Stimulated activated CD8-positive, alpha-beta memory T cell treated with anti-CD3 and anti-CD28 coated beads, Interleukin-7, amount 100 ng/mL, for 48 hours (primary cell): ENCODE measurements at regions not wholly inside any gene's neighbourhood (a gene's known extent, or its start where the extent isn't known, plus 50 kb on each side); places are given as distances from the start of the nearest gene placed in this dataset.

Experiments
- DNase-seq, 2 donors: peaks; one replicate each; pipeline ENCODE4 v3.0.0-alpha.2; 2020; ENCODE audit warnings: low read depth in 1 of 2; ENCODE audit errors: extremely low read depth in 1 of 2

GRCh38 chr2:198315791-198316630, 511.6 kb downstream of the PLCL1 start:
- DNase-seq: no peak

- DNase-seq: no peak
These were observed 510.3 kb downstream of the PLCL1 start for GRCh38 chr2:198314559-198315153.

DNA sequence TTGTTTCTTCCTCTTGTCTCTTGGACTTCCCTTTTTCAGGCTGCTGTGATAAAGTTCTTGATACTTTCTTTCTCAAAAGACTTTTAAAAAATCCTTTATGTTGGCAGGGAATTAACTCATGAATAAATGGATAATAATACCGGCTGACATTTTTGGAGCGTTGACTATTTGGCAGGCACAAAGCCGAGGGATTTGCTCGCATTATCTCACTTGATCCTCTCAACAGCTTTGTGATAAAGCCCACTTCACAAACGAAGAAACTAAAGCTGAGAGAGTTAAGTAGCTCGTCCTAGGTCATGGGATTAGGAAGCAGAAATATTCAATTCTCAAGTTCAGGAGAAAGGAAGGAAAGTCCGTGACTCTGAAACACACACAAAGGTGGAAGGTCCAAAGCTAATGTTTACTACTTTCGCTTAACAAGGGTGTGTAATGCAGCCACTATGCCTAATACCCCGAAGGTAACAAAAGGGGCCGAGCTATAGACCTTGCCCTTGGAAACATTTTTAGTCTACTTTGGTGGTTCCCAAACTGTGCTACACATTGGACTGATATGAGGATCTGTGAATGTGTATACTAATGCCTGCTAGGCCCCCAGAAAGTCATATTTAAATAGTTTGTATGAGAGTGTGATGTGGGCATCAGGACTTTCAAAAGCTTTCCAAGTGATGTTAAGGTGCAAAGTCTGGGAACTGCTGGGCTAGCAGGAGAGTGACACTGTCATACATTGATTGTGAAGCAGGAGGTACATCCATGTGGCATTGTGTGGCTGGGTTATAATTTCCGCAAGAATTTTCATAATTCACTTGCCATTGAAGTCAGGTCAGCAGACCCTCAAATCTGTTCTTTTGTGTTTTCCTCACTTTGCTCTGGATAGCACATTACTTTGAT, 508.4 kb downstream of the PLCL1 start:
- DNase-seq: no peak

GRCh38 chr2:198311020-198311419, 506.6 kb downstream of the PLCL1 start:
- DNase-seq: no peak

- DNase-seq: peak in 1 of 2 donors; percentile 25
These were observed 505.4 kb downstream of the PLCL1 start for GRCh38 chr2:198309673-198310280.

- DNase-seq: no peak
These were observed 504.7 kb downstream of the PLCL1 start for GRCh38 chr2:198309081-198309480.

DNA sequence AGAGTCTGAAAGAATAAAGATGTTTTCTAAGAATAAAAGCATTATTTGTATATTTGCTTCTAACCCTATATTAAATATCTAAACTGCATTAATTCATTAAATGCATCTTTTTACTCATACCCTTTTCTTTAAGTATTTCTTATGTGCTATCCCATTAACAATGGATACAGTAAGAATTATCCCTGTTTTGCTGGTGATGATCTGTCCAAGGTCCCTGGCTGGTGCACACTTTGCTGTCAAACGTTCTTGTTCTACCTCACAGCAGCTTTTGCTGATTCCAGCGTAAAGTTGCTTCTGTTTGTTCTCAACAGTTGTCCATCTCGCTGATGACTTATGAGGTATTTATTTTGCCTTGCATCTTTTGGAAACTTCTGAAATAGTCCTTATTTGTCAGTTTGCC, 504.0 kb downstream of the PLCL1 start:
- DNase-seq: no peak

DNA sequence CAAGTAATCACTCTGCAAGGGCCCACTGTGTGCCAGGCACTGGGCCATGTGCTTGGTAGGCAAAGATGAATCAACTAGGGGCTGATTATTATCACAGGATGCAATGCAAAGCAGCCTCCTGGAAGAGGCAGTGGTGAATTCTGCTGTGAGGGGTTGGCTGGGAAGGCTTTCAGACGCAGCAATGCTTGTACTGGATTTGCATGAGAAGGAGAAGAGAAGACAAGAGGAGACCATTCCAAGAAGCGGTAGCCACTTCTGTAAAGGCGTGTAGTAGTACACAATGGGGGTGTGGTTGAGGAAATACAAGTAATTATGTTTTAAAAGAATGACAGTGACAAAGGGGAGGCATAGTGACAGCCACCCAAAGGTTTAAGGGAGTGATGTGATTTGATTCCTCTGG, 502.7 kb downstream of the PLCL1 start:
- no peak for DNase-seq

GRCh38 chr2:198304859-198305258, 500.5 kb downstream of the PLCL1 start:
- DNase-seq: no peak

- DNase-seq: no peak
These were observed 493.0 kb downstream of the PLCL1 start for GRCh38 chr2:198297350-198297749.

DNA sequence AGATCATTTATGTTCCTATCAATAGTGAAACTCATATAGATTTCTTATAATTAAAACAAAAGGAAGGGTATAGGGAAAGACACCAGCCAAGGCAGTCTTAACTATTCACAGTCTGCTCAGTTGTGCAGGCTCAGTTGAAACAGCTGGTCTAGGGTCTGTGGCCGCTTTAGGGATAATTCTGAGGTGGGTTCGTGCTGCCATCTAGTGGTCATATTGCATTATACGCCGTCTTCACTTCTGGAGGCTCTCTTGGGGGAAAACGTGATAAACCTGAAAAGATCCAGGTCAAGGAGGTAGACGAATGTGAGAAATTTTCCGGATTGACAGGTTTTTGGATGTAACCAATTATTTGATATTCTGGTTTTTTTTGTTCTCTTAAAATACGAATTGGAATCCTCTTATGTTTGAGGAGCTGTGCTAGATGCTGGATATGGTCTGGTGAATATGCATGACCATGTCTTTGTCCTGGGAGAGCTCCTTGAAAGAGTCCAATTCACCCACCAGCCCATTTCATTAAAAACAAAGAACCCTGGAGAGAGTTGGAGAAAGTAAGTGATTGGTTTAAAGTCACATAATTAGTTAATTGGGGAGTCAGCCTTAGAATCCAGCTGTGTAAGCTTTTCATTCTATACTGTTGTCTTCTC, 492.4 kb downstream of the PLCL1 start:
- peak; percentile 7 to 14 for DNase-seq

- no peak for DNase-seq
These were observed 488.9 kb downstream of the PLCL1 start for GRCh38 chr2:198293281-198293680.

- DNase-seq: no peak
These were observed 485.4 kb downstream of the PLCL1 start for GRCh38 chr2:198289811-198290210.

DNA sequence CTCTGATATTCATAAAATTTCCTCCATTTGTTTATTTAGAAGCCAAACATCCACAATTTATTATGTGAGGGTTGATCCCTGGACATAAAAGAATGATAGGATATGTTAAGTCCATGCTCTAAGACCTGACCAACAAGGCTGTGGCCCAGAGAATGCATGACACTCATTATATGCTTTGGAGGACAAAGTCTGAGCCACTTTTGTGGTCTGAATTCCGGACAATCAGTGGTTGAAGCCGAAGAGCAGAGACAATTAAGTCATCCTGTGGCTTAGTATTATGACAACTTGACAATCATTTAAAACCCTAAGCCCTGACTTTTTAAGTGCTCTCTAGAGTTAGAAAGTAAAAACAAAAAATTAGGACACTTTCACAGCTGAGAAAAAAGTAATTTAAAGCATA, 483.3 kb downstream of the PLCL1 start:
- no peak for DNase-seq

DNA sequence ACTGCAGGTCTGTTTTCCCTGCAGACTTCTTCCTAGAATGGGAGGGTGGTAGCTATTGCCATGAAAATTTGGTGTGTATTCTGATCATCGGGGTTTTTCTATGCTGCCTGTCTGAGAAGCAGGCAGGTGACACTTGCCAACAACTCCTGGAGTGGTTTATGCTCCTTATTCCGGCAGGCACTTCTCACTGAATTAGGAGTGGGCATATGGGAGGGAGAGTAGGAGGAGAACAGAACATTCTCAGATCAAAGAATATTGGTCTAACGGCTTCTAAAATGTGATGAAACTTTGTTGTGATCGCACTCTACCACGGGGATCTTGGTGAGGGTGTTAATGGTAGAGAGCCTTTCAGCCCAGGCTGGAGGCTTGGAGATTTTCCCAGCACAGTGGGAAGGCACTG, 480.8 kb downstream of the PLCL1 start:
- no peak for DNase-seq

GRCh38 chr2:198283146-198283545, 478.8 kb downstream of the PLCL1 start:
- no peak for DNase-seq

DNA sequence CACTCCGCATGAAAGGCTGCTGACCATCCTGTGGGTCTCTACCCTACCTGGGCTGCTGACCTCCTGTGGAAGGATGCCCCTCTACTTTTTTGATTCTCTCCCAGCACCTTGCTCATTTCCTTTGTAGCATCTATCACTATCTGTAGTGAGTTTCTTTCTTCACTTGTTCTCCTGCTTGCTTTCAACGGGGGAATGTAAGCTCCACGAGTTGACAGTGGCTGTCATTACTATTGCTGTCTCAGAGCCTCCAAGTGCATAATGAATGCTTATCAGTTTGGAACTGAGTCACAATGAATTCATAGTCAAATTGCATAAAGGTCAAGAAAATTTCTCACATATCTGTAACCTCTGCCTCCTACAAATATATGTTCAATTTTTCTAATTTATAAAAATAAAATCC, 477.7 kb downstream of the PLCL1 start:
- DNase-seq: no peak

DNA sequence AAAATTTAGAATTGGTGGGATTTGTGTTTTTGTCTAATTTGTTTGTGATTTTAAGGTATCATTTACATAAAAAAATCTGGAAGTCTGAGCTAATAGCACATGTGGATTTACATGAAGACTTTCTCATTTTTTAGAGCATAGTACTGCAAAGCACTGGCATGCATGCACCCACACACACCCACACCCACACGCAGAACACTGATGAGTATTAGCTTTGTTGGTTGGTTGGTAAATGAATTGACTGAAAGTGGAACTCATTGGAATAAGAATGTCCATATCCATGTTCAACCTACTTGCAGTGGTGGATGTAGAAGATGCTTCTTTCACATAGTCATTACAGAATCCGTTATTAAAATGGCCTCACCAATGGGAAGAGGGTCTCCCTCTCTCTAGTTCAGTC, 475.8 kb downstream of the PLCL1 start:
- no peak for DNase-seq

- no peak for DNase-seq
These were observed 474.6 kb downstream of the PLCL1 start for GRCh38 chr2:198279026-198279425.

- no peak for DNase-seq
These were observed 472.8 kb downstream of the PLCL1 start for GRCh38 chr2:198277181-198277580.

DNA sequence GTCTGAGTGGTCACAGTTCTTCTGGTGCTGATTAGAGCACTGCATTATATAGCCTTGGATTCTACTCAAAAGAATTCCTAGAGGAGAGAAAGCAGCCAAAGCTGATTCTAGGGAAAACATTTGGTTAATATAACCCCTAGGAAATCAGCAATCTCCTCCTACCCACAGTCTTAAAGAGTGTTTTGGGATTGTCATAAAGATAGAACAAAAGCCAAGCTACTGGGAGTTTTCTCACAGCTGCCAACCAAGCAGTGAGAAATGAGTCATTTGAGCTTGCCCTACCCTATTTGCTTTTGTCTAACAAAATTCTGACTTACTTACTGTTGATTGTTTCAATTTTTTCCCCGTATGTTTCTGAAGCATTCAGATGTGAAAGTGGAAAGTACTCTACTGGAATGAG, 469.3 kb downstream of the PLCL1 start:
- DNase-seq: no peak
